Esophagus muscularis mucosa (tissue), 4 donors: ENCODE measurements at regions not wholly inside any gene's neighbourhood (a gene's known extent, or its start where the extent isn't known, plus 50 kb on each side); places are given as distances from the start of the nearest gene placed in this dataset.
A peak's percentile ranks its signal among the peaks of the same experiment; 100 is the strongest.

Experiments used
- DNase-seq: peaks from one replicate; pipeline ENCODE4 v3.0.0-alpha.2; 2017; ENCODE audit errors: extremely low spot score
- H3K27ac ChIP-seq, 4 donors: fragments of 200-600 bp; sonication (generic); replicated peaks in 1 of 4; 1 replicate in 3 of 4; 2 replicates in 1 of 4; pipeline ENCODE4 v1.5.1; 2016 to 2019; ENCODE audit warnings: mild to moderate bottlenecking in 1 of 4
- H3K27me3 ChIP-seq, 4 donors: fragments of 200-600 bp; sonication (generic); one replicate each; pipeline versions ENCODE4 v1.5.1 to v1.6.0; 2016 to 2019
- H3K36me3 ChIP-seq, 4 donors: fragments of 200-600 bp; sonication (generic); one replicate each; pipeline ENCODE4 v1.5.1; 2016 to 2019
- H3K4me1 ChIP-seq, 4 donors: fragments of 200-600 bp; sonication (generic); one replicate each; pipeline ENCODE4 v1.5.1; 2016 to 2019
- H3K4me3 ChIP-seq, 4 donors: fragments of 200-600 bp; sonication (generic); 1 replicate in 2 of 4; 2 replicates in 2 of 4; pipeline ENCODE4 v1.5.1; 2016 to 2019; ENCODE audit warnings: mild to moderate bottlenecking in 4 of 4, moderate library complexity in 1 of 4
- H3K9me3 ChIP-seq, 4 donors: fragments of 200-600 bp; sonication (generic); 1 replicate in 3 of 4; 2 replicates in 1 of 4; pipeline ENCODE4 v1.5.1; 2016 to 2019
- CTCF ChIP-seq, 3 experiments: fragments of 200-600 bp in 2 of 3; fragments of 450-650 bp in 1 of 3; sonication (generic) in 2 of 3; IDR thresholded peaks; one replicate each; pipeline ENCODE4 v1.5.1; 2017 to 2019; ENCODE audit warnings: antibody characterized with exemption in 3 of 3, mild to moderate bottlenecking in 2 of 3, moderate library complexity in 1 of 3
- EP300 ChIP-seq: sonication (generic); formaldehyde crosslinking; IDR thresholded peaks from one replicate; pipeline ENCODE4 v1.6.1; 2017; ENCODE audit warnings: antibody characterized with exemption
- POLR2A ChIP-seq: fragments of 450-650 bp; IDR thresholded peaks from one replicate; pipeline ENCODE4 v1.6.1; 2017; ENCODE audit warnings: antibody characterized with exemption, moderate library complexity, mild to moderate bottlenecking, low read depth
- POLR2AphosphoS5 ChIP-seq, 2 donors: sonication (generic); formaldehyde crosslinking; IDR thresholded peaks; one replicate each; pipeline ENCODE4 v1.6.1; 2017; ENCODE audit warnings: antibody characterized with exemption in 2 of 2
- WGBS: methylation state at CpG from one replicate; pipeline ENCODE4 v1.1.5; 2018; 5-methylcytosine and 5-hydroxymethylcytosine counted together
- intact Hi-C: fragments of 100-400 bp; cut with DNase I; formaldehyde crosslinking; loops from one replicate; pipeline ENCODE4 v1.15.1; 2023

GRCh38 chr5:9720361-9720760 is 90.2 kb upstream of the TAS2R1 start:
- intact Hi-C loops, result no loop called here
- H3K27me3 ChIP-seq, result no peaks in the 10 kb centered on the region
- H3K27ac ChIP-seq, result no peak overlapping the region
- no peak for DNase-seq
- WGBS, result 63% methylated on average over 5 of the region's 5 CpGs
- H3K4me3 ChIP-seq, result no peak overlapping the region
- no peaks in the 10 kb centered on the region for H3K4me1 ChIP-seq
- H3K9me3 ChIP-seq, result no peaks in the 10 kb centered on the region
- TF ChIP-seq CTCF (IDR thresholded peaks at IDR 0.05), result no peak
- no peak for TF ChIP-seq POLR2A
- no peak for TF ChIP-seq EP300
- TF ChIP-seq POLR2AphosphoS5 (IDR thresholded peaks at IDR 0.05), result no peak
- H3K36me3 ChIP-seq, result no peaks in the 10 kb centered on the region

GRCh38 chr5:9716838-9717281 is 86.7 kb upstream of the TAS2R1 start:
- H3K27me3 ChIP-seq, result no peaks in the 10 kb centered on the region
- WGBS, result 76% methylated on average over 5 of the region's 5 CpGs
- no peak overlapping the region for H3K4me3 ChIP-seq
- no peak for TF ChIP-seq POLR2A
- TF ChIP-seq CTCF (IDR thresholded peaks at IDR 0.05), result no peak
- no peak for TF ChIP-seq POLR2AphosphoS5 (IDR thresholded peaks at IDR 0.05)
- TF ChIP-seq EP300, result no peak
- H3K27ac ChIP-seq, result no peak overlapping the region
- no peaks in the 10 kb centered on the region for H3K9me3 ChIP-seq
- no peaks in the 10 kb centered on the region for H3K4me1 ChIP-seq
- peak; percentile 77 for DNase-seq
- intact Hi-C loops, result no loop called here
- no peaks in the 10 kb centered on the region for H3K36me3 ChIP-seq

- H3K36me3 ChIP-seq, result no peaks in the 10 kb centered on the region
- no peak overlapping the region for H3K4me3 ChIP-seq
- DNase-seq, result peak; percentile 64
- H3K27me3 ChIP-seq, result no peaks in the 10 kb centered on the region
- H3K27ac ChIP-seq, result no peak overlapping the region
- intact Hi-C loops, result no loop called here
- WGBS, result 62% methylated on average over 5 of the region's 5 CpGs
- H3K4me1 ChIP-seq, result no peaks in the 10 kb centered on the region
- TF ChIP-seq POLR2A, result no peak
- no peak for TF ChIP-seq EP300
- no peak for TF ChIP-seq POLR2AphosphoS5 (IDR thresholded peaks at IDR 0.05)
- no peak for TF ChIP-seq CTCF (IDR thresholded peaks at IDR 0.05)
- H3K9me3 ChIP-seq, result no peaks in the 10 kb centered on the region
These were observed 85.8 kb upstream of the TAS2R1 start for GRCh38 chr5:9715891-9716335.

GRCh38 chr5:9713959-9714586 is 83.9 kb upstream of the TAS2R1 start:
- 70% methylated on average over 4 of the region's 4 CpGs for WGBS
- intact Hi-C loops, result no loop called here
- Histone ChIP-seq H3K4me3 (no peak overlapping the region), H3K4me1 (no peaks in the 10 kb centered on the region), H3K36me3 (no peaks in the 10 kb centered on the region), H3K27ac (no peak overlapping the region), H3K27me3 (no peaks in the 10 kb centered on the region), H3K9me3 (no peaks in the 10 kb centered on the region)
- no peak for TF ChIP-seq EP300
- no peak for TF ChIP-seq CTCF (IDR thresholded peaks at IDR 0.05)
- TF ChIP-seq POLR2AphosphoS5 (IDR thresholded peaks at IDR 0.05), result no peak
- no peak for TF ChIP-seq POLR2A
- peak; percentile 37 for DNase-seq

- H3K36me3 ChIP-seq, result no peaks in the 10 kb centered on the region
- H3K27me3 ChIP-seq, result no peaks in the 10 kb centered on the region
- intact Hi-C loops, result no loop called here
- no peak overlapping the region for H3K27ac ChIP-seq
- peak; percentile 17 for DNase-seq
- H3K9me3 ChIP-seq, result peaks cover 0 to 6% (median 0%) of the 10 kb centered on the region in 4 donors
- no peaks in the 10 kb centered on the region for H3K4me1 ChIP-seq
- no peak overlapping the region for H3K4me3 ChIP-seq
- TF ChIP-seq CTCF (IDR thresholded peaks at IDR 0.05) (no peak), EP300 (no peak), POLR2AphosphoS5 (IDR thresholded peaks at IDR 0.05) (no peak), POLR2A (no peak)
- 35% methylated on average over 4 of the region's 4 CpGs for WGBS
These were observed 83.2 kb upstream of the TAS2R1 start for GRCh38 chr5:9713356-9713755.
